ENCODE measurements at regions not wholly inside any gene's neighbourhood (a gene's known extent, or its start where the extent isn't known, plus 50 kb on each side); places are given as distances from the start of the nearest gene placed in this dataset.

GRCh38 chr21:23016617-23017016 is 2018.4 kb downstream of the NCAM2 start:
- no peak for TF ChIP-seq CTCF (IDR thresholded peaks at IDR 0.05)
- no peak for DNase-seq (ENCODE audit: low spot score)
- H3K27ac ChIP-seq = no peak overlapping the region

GRCh38 chr21:23017989-23018388 is 2019.8 kb downstream of the NCAM2 start:
- no peak overlapping the region for H3K27ac ChIP-seq
- no peak for TF ChIP-seq CTCF (IDR thresholded peaks at IDR 0.05)
- no peak for DNase-seq (ENCODE audit: low spot score)
- no peak overlapping the region for H3K4me3 ChIP-seq

More at GRCh38 chr21:23016617-23017016, 2018.4 kb downstream of the NCAM2 start:
- no peak overlapping the region for H3K4me3 ChIP-seq

GRCh38 chr21:23020969-23021368 is 2022.8 kb downstream of the NCAM2 start:
- no peak overlapping the region for H3K4me3 ChIP-seq
- no peak for TF ChIP-seq CTCF (IDR thresholded peaks at IDR 0.05)
- DNase-seq (ENCODE audit: low spot score) = no peak
- no peak overlapping the region for H3K27ac ChIP-seq

DNA sequence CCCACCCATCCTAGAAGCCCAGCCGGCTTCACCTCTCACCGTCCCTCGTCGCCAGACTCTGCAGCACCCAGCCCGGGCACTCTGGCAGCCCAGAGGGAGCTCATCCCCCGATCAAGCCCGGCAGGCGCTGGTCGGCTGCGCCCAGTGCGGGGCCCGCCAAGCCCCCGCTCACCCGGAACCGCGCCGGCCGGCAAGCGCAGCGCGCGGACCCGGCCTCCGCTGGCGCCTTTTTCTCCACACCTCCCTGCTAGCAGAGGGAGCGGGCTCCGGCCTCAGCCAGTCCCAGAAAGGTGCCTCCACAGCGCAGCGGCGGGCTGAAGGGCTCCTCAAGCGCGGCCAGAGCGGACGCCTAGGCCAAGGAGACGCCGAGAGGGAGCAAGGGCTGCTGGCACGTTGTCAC is 2023.3 kb downstream of the NCAM2 start:
- no peak for DNase-seq (ENCODE audit: low spot score)
- Histone ChIP-seq H3K4me3 (no peak overlapping the region), H3K27ac (no peak overlapping the region)
- TF ChIP-seq CTCF (IDR thresholded peaks at IDR 0.05) = no peak

DNA sequence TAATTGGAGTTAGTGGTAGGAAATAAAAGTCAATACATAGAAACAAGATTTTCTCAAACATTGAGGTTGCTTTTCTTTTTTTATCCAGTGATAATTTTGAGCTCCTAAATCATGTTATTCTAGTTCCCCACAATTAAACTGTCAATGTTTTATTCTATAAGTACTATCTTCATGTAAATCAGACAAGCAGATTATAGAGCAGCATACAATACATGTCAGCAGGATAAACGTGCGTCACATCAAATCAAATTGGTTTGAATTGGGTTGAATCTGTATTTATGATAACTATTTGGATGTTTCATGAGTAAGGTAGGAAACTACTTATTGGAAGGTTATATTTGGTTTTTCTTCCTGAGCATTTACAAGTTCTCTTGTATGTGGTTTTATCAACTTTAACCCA is 2028.7 kb downstream of the NCAM2 start:
- no peak overlapping the region for H3K27ac ChIP-seq

DNA sequence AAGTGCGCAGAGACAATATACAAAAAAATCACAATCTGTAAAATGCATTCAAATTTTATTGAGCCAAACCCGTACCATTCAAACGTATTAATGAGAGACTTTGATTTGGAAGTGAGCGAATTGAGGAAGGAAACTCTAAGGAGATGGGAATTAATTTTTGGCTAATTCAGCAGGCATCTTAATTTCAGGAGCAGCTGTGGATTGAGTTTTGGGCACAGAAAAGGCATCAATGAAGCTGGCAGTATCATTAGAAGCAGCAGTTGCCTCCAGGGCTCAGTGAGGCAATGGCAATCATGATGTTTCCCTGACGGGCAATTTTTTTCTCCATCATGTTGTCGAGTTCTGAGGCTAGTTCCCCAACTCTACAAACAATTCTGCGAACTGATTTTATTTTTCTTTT is 2041.6 kb downstream of the NCAM2 start:
- H3K4me3 ChIP-seq = no peak overlapping the region
- TF ChIP-seq CTCF (IDR thresholded peaks at IDR 0.05) = no peak
- no peak overlapping the region for H3K27ac ChIP-seq
- no peak for DNase-seq (ENCODE audit: low spot score)

More for the DNA sequence above, 2028.7 kb downstream of the NCAM2 start:
- no peak overlapping the region for H3K4me3 ChIP-seq
- no peak for TF ChIP-seq CTCF (IDR thresholded peaks at IDR 0.05)
- DNase-seq (ENCODE audit: low spot score) = no peak

- Histone ChIP-seq H3K27ac (no peak overlapping the region), H3K4me3 (no peak overlapping the region)
- no peak for TF ChIP-seq CTCF (IDR thresholded peaks at IDR 0.05)
- DNase-seq (ENCODE audit: low spot score) = no peak
Measured at GRCh38 chr21:23045955-23046354, 2047.7 kb downstream of the NCAM2 start.

Data from coronary artery (tissue), 2 donors.